ENCODE measurements at regions not wholly inside any gene's neighbourhood (a gene's known extent, or its start where the extent isn't known, plus 50 kb on each side); places are given as distances from the start of the nearest gene placed in this dataset.

GRCh38 chr13:90618133-90618532, 729.4 kb upstream of the MIR17HG start:
- DNase-seq, result no peak

GRCh38 chr13:90622541-90622940, 724.9 kb upstream of the MIR17HG start:
- DNase-seq, result no peak
- Histone ChIP-seq H3K4me1 (ENCODE audit: control insufficient read depth in 3 of 3, insufficient read depth in 2 of 3, low read depth in 1 of 3, low read length in 2 of 3) (no peaks in the 10 kb centered on the region), H3K9me3 (ENCODE audit: control insufficient read depth in 2 of 2, insufficient read depth in 1 of 2, low read depth in 1 of 2, low read length in 1 of 2) (peaks cover 0 to 11% of the 10 kb centered on the region in 2 donors), H3K27ac (ENCODE audit: low read depth in 1 of 3, low read length in 2 of 3) (no peak overlapping the region), H3K36me3 (ENCODE audit: control insufficient read depth in 3 of 3, insufficient read depth in 2 of 3, low read depth in 1 of 3, low read length in 3 of 3) (no peaks in the 10 kb centered on the region), H3K4me3 (ENCODE audit: low read depth in 1 of 3, low read length in 3 of 3) (no peak overlapping the region), H3K27me3 (ENCODE audit: control insufficient read depth in 3 of 3, insufficient read depth in 3 of 3, low read length in 3 of 3) (no peaks in the 10 kb centered on the region)
- no peak for FAIRE-seq
- 33 to 46% (median 35%) methylated on average over 1 of the region's 1 CpG for WGBS, 3 donors

More at GRCh38 chr13:90618133-90618532, 729.4 kb upstream of the MIR17HG start:
- no peaks in the 10 kb centered on the region for H3K4me1 ChIP-seq (ENCODE audit: control insufficient read depth in 3 of 3, insufficient read depth in 2 of 3, low read depth in 1 of 3, low read length in 2 of 3)
- FAIRE-seq, result no peak
- no peaks in the 10 kb centered on the region for H3K36me3 ChIP-seq (ENCODE audit: control insufficient read depth in 3 of 3, insufficient read depth in 2 of 3, low read depth in 1 of 3, low read length in 3 of 3)
- H3K9me3 ChIP-seq (ENCODE audit: control insufficient read depth in 2 of 2, insufficient read depth in 1 of 2, low read depth in 1 of 2, low read length in 1 of 2), result peaks cover 0 to 28% of the 10 kb centered on the region in 2 donors
- WGBS, 3 donors, result 79 to 93% (median 82%) methylated on average over 2 of the region's 2 CpGs
- no peak overlapping the region for H3K4me3 ChIP-seq (ENCODE audit: low read depth in 1 of 3, low read length in 3 of 3)
- no peak overlapping the region for H3K27ac ChIP-seq (ENCODE audit: low read depth in 1 of 3, low read length in 2 of 3)
- no peaks in the 10 kb centered on the region for H3K27me3 ChIP-seq (ENCODE audit: control insufficient read depth in 3 of 3, insufficient read depth in 3 of 3, low read length in 3 of 3)

GRCh38 chr13:90623318-90624011, 724.0 kb upstream of the MIR17HG start:
- peaks cover 0 to 4% of the 10 kb centered on the region in 2 donors for H3K9me3 ChIP-seq (ENCODE audit: control insufficient read depth in 2 of 2, insufficient read depth in 1 of 2, low read depth in 1 of 2, low read length in 1 of 2)
- no peaks in the 10 kb centered on the region for H3K4me1 ChIP-seq (ENCODE audit: control insufficient read depth in 3 of 3, insufficient read depth in 2 of 3, low read depth in 1 of 3, low read length in 2 of 3)
- H3K4me3 ChIP-seq (ENCODE audit: low read depth in 1 of 3, low read length in 3 of 3), result no peak overlapping the region
- no peaks in the 10 kb centered on the region for H3K27me3 ChIP-seq (ENCODE audit: control insufficient read depth in 3 of 3, insufficient read depth in 3 of 3, low read length in 3 of 3)
- H3K27ac ChIP-seq (ENCODE audit: low read depth in 1 of 3, low read length in 2 of 3), result no peak overlapping the region
- DNase-seq (no peak), FAIRE-seq (no peak)
- 77 to 88% (median 85%) methylated on average over 3 of the region's 3 CpGs for WGBS, 3 donors
- H3K36me3 ChIP-seq (ENCODE audit: control insufficient read depth in 3 of 3, insufficient read depth in 2 of 3, low read depth in 1 of 3, low read length in 3 of 3), result no peaks in the 10 kb centered on the region

GRCh38 chr13:90627813-90628212, 719.7 kb upstream of the MIR17HG start:
- 65 to 90% (median 89%) methylated on average over 1 of the region's 1 CpG for WGBS, 3 donors
- H3K27me3 ChIP-seq (ENCODE audit: control insufficient read depth in 3 of 3, insufficient read depth in 3 of 3, low read length in 3 of 3), result no peaks in the 10 kb centered on the region
- FAIRE-seq, result no peak
- H3K36me3 ChIP-seq (ENCODE audit: control insufficient read depth in 3 of 3, insufficient read depth in 2 of 3, low read depth in 1 of 3, low read length in 3 of 3), result no peaks in the 10 kb centered on the region
- no peak overlapping the region for H3K27ac ChIP-seq (ENCODE audit: low read depth in 1 of 3, low read length in 2 of 3)
- H3K9me3 ChIP-seq (ENCODE audit: control insufficient read depth in 2 of 2, insufficient read depth in 1 of 2, low read depth in 1 of 2, low read length in 1 of 2), result no peaks in the 10 kb centered on the region
- no peak for DNase-seq
- no peak overlapping the region for H3K4me3 ChIP-seq (ENCODE audit: low read depth in 1 of 3, low read length in 3 of 3)
- no peaks in the 10 kb centered on the region for H3K4me1 ChIP-seq (ENCODE audit: control insufficient read depth in 3 of 3, insufficient read depth in 2 of 3, low read depth in 1 of 3, low read length in 2 of 3)

- H3K27me3 ChIP-seq (ENCODE audit: control insufficient read depth in 3 of 3, insufficient read depth in 3 of 3, low read length in 3 of 3), result no peaks in the 10 kb centered on the region
- H3K36me3 ChIP-seq (ENCODE audit: control insufficient read depth in 3 of 3, insufficient read depth in 2 of 3, low read depth in 1 of 3, low read length in 3 of 3), result no peaks in the 10 kb centered on the region
- H3K27ac ChIP-seq (ENCODE audit: low read depth in 1 of 3, low read length in 2 of 3), result no peak overlapping the region
- no peak for FAIRE-seq
- H3K9me3 ChIP-seq (ENCODE audit: control insufficient read depth in 2 of 2, insufficient read depth in 1 of 2, low read depth in 1 of 2, low read length in 1 of 2), result no peaks in the 10 kb centered on the region
- H3K4me3 ChIP-seq (ENCODE audit: low read depth in 1 of 3, low read length in 3 of 3), result no peak overlapping the region
- H3K4me1 ChIP-seq (ENCODE audit: control insufficient read depth in 3 of 3, insufficient read depth in 2 of 3, low read depth in 1 of 3, low read length in 2 of 3), result no peaks in the 10 kb centered on the region
- no peak for DNase-seq
- WGBS, 3 donors, result 66 to 74% (median 71%) methylated on average over 4 of the region's 4 CpGs
Observed at GRCh38 chr13:90628471-90628870, 719.0 kb upstream of the MIR17HG start.

GRCh38 chr13:90630716-90631115, 716.8 kb upstream of the MIR17HG start:
- no peak for FAIRE-seq
- 86 to 90% (median 89%) methylated on average over 3 of the region's 3 CpGs for WGBS, 3 donors
- no peaks in the 10 kb centered on the region for H3K36me3 ChIP-seq (ENCODE audit: control insufficient read depth in 3 of 3, insufficient read depth in 2 of 3, low read depth in 1 of 3, low read length in 3 of 3)

GRCh38 chr13:90632184-90632583, 715.3 kb upstream of the MIR17HG start:
- Histone ChIP-seq H3K4me3 (ENCODE audit: low read depth in 1 of 3, low read length in 3 of 3) (no peak overlapping the region), H3K4me1 (ENCODE audit: control insufficient read depth in 3 of 3, insufficient read depth in 2 of 3, low read depth in 1 of 3, low read length in 2 of 3) (no peaks in the 10 kb centered on the region), H3K36me3 (ENCODE audit: control insufficient read depth in 3 of 3, insufficient read depth in 2 of 3, low read depth in 1 of 3, low read length in 3 of 3) (no peaks in the 10 kb centered on the region), H3K27me3 (ENCODE audit: control insufficient read depth in 3 of 3, insufficient read depth in 3 of 3, low read length in 3 of 3) (no peaks in the 10 kb centered on the region), H3K9me3 (ENCODE audit: control insufficient read depth in 2 of 2, insufficient read depth in 1 of 2, low read depth in 1 of 2, low read length in 1 of 2) (no peaks in the 10 kb centered on the region), H3K27ac (ENCODE audit: low read depth in 1 of 3, low read length in 2 of 3) (no peak overlapping the region)
- FAIRE-seq (no peak), DNase-seq (no peak)
- 70 to 88% (median 83%) methylated on average over 3 of the region's 3 CpGs for WGBS, 3 donors

More at GRCh38 chr13:90630716-90631115, 716.8 kb upstream of the MIR17HG start:
- no peaks in the 10 kb centered on the region for H3K27me3 ChIP-seq (ENCODE audit: control insufficient read depth in 3 of 3, insufficient read depth in 3 of 3, low read length in 3 of 3)
- H3K4me1 ChIP-seq (ENCODE audit: control insufficient read depth in 3 of 3, insufficient read depth in 2 of 3, low read depth in 1 of 3, low read length in 2 of 3), result no peaks in the 10 kb centered on the region
- H3K4me3 ChIP-seq (ENCODE audit: low read depth in 1 of 3, low read length in 3 of 3), result no peak overlapping the region
- H3K27ac ChIP-seq (ENCODE audit: low read depth in 1 of 3, low read length in 2 of 3), result no peak overlapping the region
- DNase-seq, result no peak
- H3K9me3 ChIP-seq (ENCODE audit: control insufficient read depth in 2 of 2, insufficient read depth in 1 of 2, low read depth in 1 of 2, low read length in 1 of 2), result no peaks in the 10 kb centered on the region

GRCh38 chr13:90633849-90634248, 713.6 kb upstream of the MIR17HG start:
- Histone ChIP-seq H3K27me3 (ENCODE audit: control insufficient read depth in 3 of 3, insufficient read depth in 3 of 3, low read length in 3 of 3) (no peaks in the 10 kb centered on the region), H3K27ac (ENCODE audit: low read depth in 1 of 3, low read length in 2 of 3) (no peak overlapping the region), H3K36me3 (ENCODE audit: control insufficient read depth in 3 of 3, insufficient read depth in 2 of 3, low read depth in 1 of 3, low read length in 3 of 3) (no peaks in the 10 kb centered on the region), H3K4me1 (ENCODE audit: control insufficient read depth in 3 of 3, insufficient read depth in 2 of 3, low read depth in 1 of 3, low read length in 2 of 3) (no peaks in the 10 kb centered on the region), H3K9me3 (ENCODE audit: control insufficient read depth in 2 of 2, insufficient read depth in 1 of 2, low read depth in 1 of 2, low read length in 1 of 2) (no peaks in the 10 kb centered on the region), H3K4me3 (ENCODE audit: low read depth in 1 of 3, low read length in 3 of 3) (no peak overlapping the region)
- no peak for FAIRE-seq
- DNase-seq, result no peak

GRCh38 chr13:90640976-90641375, 706.5 kb upstream of the MIR17HG start:
- Histone ChIP-seq H3K4me3 (ENCODE audit: low read depth in 1 of 3, low read length in 3 of 3) (no peak overlapping the region), H3K27ac (ENCODE audit: low read depth in 1 of 3, low read length in 2 of 3) (no peak overlapping the region), H3K9me3 (ENCODE audit: control insufficient read depth in 2 of 2, insufficient read depth in 1 of 2, low read depth in 1 of 2, low read length in 1 of 2) (peaks cover 0 to 10% of the 10 kb centered on the region in 2 donors), H3K36me3 (ENCODE audit: control insufficient read depth in 3 of 3, insufficient read depth in 2 of 3, low read depth in 1 of 3, low read length in 3 of 3) (no peaks in the 10 kb centered on the region), H3K27me3 (ENCODE audit: control insufficient read depth in 3 of 3, insufficient read depth in 3 of 3, low read length in 3 of 3) (no peaks in the 10 kb centered on the region), H3K4me1 (ENCODE audit: control insufficient read depth in 3 of 3, insufficient read depth in 2 of 3, low read depth in 1 of 3, low read length in 2 of 3) (no peaks in the 10 kb centered on the region)
- no peak for FAIRE-seq
- no peak for DNase-seq
- 75 to 96% (median 80%) methylated on average over 1 of the region's 1 CpG for WGBS, 3 donors

Data from small intestine (tissue), 7 donors.